ENCODE measurements at regions not wholly inside any gene's neighbourhood (a gene's known extent, or its start where the extent isn't known, plus 50 kb on each side); places are given as distances from the start of the nearest gene placed in this dataset.

DNA sequence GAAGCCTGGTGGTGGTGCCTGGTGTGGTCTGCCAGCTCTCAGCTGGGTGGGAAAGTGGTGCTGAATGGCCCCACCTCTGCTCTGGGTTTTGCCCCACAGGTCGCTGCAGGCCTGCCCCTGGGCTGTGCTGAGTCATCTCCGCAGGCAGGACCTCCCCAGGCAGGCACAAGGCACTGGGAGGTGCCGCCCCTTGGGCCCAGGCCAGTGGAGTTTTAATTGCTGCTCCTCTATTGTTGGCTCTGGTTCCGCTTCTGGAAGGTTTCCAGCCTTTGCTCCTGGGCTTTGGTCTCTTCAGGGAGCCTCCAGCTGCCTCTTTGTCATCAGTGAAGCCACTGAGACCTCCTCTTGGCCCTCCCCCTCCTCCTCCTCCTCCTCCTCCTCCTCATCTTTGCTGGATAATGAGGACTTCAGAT is 180.3 kb upstream of the GRB10 start:
- peak; percentile 92 for DNase-seq

DNA sequence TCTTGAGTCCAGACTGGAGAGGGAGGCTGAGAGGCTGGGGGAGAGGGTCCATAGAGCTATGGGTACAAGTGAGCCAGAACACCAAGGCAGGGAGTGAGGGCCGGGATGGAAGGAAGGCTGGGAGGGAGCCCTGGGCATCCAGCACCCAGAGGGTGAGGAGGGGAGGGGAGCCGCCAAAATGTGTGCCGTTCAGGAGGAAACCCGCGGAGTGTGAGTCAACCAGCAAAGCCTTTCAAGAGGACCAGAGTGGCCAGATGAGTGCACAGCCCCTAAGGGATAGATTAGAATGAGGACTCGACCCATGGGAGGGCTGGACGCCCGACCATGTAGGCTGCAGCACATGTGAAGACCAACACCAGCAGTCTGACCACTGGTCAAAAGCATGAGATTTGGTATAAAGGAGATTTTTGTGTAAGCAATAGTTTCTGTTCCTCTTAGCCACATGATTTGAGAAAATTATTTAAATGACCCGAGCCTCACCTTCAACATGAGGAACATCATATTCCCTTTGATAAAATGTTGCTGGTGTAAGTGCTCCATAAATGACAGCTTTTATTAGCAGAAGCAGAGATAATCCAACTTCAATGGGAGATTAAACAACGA is 179.7 kb upstream of the GRB10 start:
- no peak for DNase-seq

DNA sequence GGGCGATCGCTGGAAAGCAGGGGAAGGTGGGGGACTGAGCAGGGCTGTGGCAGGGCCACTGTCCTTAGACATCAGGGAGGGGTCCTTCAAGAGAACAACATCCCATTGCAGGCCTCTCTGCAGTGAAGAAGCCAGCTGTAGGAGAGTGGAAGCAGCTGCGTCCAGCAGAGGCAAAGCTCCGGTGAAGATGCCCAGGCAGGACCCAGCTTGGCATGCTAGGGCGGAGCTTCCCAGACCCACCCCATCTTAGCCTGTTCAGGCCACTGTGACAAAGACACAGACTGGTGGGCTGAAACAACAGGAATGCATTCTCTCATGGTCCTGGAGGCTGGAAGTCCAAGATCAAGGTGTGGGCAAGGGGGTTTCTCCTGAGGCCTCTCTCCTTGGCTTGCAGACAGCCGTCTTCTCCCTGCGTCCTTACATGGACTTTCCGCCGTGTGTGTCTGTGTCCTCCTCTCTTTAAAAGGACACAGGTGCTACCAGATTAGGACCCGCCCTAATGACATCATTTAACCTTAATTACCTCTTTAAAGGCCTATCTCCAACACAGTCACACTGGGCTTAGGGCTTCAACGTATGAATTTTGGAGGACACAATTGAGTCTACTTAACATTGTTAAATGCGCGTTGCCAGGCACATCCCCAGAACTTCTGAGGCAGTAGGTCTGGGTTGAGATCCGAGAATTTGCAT is 178.1 kb upstream of the GRB10 start:
- peak; percentile 16 for DNase-seq

DNA sequence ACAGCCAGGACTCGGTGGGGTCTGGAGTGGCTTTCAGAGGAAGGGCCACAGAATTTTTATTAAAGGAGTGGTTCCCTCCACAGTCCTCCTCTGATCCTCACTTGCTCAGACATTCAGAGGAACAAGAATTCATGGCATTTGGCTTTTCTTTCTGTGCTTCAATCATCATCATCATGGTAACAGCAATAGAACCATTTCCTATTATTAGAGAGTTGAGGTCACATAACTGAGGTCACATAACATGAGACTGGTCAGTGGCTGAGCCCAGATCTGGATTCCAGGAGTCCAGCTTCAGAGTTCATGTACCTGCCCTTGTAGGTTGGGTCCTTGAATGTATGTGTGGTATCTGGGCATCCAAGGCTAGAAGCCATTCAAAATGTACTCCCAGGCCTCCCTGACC is 177.3 kb upstream of the GRB10 start:
- no peak for DNase-seq

DNA sequence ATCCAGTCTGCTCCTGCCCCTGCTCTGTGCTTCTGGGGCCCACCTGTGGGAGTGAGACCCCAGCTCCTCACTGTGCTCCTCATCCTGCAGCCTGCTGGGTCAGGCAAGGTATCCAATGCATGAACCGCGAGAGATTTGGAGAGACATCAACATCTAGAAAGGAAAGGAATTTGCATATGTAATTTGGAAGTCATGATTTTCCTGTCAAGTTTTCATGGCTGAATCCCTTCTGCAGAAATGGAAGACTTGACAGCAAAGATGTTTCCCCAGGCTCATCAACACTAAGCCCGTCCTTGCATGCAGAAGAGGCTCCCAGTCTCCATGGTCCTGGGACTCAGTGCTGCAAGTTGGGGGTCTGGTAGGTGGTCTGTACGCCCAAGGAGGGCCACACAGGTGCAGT is 176.9 kb upstream of the GRB10 start:
- no peak for DNase-seq

DNA sequence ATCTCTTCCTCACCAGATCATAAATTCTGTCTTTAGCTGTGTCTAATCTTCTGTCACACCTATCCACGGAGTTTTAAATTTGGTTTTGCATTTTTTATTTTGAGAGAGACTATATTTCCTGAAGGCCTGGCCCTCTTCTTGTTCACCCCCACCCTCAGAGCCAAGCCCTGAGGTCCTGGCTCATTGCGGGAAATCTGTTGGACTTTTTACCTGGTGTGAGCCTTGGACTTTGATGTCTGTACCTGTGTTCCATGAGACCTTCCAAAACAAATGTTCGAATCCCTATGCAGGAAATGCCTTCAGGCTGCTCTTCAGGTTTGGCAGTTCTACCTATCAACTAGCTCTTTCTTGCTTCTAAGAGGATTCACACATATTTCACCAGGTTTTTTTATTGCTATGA is 175.2 kb upstream of the GRB10 start:
- DNase-seq, result no peak

DNA sequence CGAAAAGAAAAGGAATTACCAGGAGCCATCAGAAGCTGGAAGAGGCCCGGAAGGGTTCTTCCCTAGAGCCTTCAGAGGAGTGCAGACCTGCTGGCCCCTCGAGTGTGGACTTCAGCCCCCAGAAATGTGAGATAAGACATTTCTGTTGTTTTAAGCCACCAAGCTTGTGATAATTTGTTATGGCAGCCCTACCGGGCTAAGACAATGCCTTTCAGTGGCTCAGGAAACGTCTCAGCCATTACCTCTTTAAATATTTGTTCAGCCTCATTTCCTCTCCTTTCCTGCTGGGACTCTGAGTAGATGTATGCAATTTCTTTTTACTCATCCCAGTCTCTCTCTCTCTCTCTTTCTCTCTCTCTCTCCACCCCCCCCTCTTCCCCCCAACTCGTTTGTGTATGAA is 174.7 kb upstream of the GRB10 start:
- DNase-seq, result peak; percentile 28

DNA sequence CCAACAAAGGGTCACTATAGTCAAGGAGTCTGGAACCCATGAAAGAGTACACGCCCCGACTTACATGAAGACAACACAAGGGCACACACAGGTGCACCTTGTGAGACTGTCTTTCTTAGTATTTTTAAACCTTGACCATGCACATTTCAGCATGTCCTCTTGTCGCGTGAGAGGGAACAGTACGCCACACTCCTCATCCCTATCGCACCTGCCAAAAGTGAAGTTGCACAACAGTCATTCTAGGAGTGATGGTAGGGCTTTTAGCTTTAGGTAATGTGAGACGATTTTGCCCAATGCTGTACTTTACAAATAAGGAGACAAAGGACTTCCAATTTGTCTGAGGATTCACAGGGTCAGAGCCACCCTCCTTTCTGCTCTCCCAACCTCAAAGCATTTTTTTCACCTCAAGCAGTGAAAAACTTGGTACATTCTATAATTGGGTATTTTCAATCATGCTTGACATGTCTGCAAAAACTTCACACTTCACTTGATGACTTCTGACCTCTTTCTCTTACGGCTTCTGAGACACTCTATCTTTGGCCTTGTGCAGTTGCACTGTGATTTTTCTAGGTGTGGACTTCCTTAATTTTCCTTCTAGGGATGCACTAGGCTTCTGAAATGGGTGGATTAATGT is 173.9 kb upstream of the GRB10 start:
- DNase-seq, result no peak

DNA sequence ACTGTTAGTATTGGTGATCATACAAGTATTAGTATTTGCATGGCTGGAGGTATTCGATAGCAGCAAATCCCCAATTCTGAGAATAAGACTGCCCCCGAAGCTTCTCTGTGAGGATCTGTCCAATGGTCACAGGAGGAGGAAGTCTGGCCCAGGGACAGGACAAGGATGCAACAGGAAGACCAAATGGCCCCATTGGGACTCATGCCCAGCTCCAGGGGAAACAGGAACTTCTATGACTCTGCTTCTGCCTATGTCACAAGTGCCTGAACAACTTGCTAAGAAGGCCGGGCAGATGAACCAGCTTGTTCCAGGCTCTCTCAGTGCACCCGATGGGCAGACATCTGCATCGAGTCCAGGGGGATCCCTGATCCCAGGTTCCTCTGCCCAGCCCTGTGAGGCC is 172.0 kb upstream of the GRB10 start:
- no peak for DNase-seq

DNA sequence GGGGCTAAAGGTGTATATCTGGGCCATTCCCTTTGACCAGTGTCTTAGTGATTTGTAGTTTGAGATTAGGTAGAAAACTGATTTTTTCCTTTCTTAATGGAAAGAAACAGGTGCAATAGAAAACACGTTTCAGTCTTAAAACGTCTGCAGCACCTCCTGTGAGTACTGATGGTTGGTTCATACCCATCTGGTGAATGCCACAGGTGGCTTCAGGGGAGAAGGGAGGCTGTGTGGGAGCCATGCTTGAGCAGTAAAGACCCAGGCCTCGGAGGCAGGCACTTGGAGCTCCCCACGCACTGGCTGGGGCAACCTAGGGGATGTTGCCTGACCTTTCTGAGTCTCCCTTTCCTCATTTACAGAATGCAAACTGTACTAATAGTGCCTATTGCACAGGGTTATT is 171.5 kb upstream of the GRB10 start:
- DNase-seq, result no peak

DNA sequence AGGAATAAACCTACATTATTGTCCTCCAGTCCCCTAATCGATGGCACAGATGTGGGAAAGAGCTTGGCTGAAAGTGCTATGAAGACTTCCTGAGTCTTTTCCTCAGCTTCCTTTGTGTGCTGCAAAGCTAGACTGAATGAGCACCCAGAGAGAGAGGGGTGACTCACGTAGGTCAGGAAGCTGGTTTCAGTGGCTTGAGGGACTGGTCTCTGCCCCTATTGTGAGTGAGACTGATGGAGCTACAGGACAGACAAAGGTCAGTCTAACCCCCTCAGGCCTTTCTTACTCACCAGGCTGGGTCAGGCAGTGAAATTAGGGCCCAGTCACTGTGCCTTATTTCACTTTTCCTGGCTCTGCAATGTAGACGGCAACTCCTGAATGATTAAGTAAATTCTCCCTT is 171.1 kb upstream of the GRB10 start:
- no peak for DNase-seq

DNA sequence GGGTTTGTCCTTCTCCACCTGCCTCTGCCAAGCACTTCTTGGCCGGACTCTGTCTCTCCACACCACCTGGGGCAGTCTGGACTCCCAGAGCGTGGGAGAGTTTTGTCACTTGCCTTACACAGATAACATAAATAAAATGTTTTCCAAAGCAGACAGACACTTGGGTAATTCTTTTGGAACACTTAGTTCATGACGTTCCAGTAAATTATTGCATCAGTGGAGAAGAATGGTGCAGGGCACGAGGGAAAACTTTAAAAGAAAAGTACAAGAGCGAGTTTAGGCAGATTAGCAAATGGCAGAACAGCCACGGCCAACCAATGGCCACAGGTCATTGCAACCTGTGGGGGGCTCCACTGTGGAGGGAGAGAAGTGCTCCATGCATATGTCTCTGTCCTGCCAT is 170.6 kb upstream of the GRB10 start:
- DNase-seq, result no peak

DNA sequence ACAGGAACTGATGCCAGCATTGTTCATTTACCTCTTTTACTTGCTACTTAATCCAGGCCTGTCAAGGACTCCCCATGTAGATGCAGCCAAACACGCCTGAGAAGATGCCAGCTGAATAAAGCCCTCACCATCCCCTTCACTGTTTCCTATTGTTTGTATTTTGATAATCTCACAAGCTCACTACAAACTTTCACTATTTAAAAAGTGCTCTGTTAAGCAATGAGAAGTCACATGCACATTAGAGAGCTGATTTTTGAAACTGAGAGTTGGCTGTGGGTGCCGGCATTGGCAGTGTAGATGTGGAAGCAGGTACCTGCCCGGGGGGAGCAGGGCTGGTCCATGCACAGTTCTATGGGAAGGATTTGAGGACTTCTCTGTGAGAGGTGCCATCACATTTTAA is 169.8 kb upstream of the GRB10 start:
- DNase-seq, result no peak

DNA sequence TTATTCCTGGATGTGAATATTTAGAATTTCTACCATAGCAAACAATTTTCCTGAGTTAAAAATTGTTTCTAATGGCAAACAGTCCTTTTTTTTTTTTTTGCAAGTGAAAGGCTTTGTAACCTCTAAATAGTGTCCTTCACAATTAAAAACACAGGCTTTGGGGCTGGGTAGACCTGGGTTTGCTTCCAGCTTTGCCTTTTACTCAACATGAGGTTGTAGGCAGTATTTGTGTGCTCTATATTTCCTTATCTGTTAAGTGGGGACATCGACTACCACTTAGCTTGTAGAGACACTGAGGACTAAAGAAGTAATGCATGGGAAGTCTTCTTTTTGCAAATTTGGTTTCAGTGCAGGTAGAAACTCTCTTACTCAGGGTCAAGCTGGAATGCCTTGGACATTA is 169.4 kb upstream of the GRB10 start:
- DNase-seq, result no peak

DNA sequence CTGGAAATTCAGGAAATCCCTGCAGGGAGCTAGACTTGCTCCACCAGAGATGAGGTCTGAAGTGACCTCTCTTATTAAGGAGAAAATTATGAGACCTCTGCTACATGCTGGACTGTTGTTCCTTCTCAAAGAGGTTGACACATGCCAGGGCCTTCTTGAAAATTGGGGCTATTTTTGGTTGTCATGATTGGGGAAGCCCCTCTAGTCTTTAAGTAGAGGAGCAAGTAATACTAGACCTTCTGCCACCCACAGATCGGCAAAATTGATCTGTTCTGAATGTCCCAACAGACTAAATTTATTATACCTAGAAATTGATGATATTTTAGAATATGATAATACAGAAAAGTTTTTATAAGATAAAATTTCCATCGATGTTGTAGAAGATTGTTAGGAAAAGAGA is 160.8 kb upstream of the GRB10 start:
- DNase-seq, result no peak

DNA sequence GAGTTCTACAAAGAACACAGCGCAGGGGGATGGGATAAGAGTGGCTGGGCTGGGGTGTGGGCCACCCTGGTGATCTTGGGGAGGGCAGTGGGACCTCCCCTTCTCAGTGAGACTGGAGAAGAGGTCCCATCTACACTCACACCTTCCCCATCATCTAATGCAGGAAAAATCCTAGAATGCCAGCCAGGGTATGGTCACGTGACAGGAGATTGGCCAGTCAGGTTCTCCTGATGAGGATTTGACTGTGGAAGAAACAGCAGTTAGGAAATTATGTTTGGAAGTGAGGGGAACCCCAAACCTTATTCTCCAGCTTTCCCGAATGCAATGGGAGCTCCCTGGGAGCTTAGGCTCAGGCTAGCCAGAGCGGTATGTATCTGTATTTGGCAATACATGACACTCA is 158.8 kb upstream of the GRB10 start:
- DNase-seq, result no peak

DNA sequence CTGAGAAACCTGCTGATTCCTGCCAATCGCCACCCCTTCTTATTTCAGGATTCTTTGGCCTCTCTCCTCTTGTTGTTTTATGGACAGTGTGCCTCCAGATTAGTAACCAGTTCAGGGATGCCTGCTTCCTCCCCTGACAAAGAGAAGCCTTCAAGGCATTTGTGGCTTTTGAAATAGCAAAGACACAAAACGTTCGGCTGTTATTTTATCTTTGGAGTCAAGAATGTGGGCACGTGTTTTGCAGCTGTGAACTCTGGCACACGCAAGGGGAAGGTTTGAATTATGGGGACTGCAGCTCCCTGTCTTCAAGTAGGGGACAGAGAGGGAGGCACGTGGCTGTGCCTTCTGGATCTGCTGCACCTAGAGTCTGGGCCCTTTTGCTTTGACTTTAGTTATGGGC is 157.9 kb upstream of the GRB10 start:
- no peak for DNase-seq

DNA sequence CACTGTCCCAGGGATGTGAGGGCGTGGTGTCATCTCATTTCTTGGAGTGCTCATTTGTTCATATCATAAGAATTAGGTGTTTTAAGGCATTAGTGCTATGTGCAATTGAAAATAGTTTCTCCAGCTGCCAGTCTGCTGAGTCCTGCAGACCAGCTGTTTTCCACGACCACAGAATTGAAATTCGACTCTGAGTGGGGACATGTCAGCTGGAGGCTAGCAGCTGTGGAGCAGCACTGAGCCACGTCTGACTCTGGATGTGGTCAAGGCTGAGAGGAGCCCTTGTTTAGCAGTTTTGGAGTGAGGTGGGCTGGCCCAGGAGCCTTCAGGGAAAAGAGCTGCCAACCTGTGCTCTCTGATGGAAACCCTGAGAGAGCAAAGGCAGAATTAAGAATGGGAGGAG is 156.3 kb upstream of the GRB10 start:
- no peak for DNase-seq

DNA sequence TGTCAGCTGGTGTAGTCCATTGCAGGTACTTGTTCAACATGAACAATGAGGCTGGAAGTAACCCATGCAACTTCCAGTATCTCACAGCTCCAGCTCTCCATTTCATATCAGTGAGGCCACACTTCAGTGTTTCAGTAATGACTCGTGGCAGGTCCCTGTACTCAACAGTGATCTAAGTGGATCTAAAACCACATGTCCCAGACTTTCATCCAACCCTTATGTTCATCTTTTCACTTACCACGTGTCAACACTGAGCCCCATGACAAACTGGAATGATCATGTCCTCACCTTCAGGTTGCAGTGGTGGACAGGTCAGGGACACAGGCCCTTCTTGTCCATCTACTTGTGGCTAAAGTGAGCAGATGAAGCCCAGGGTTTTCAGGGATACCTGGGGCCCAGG is 155.0 kb upstream of the GRB10 start:
- no peak for DNase-seq

DNA sequence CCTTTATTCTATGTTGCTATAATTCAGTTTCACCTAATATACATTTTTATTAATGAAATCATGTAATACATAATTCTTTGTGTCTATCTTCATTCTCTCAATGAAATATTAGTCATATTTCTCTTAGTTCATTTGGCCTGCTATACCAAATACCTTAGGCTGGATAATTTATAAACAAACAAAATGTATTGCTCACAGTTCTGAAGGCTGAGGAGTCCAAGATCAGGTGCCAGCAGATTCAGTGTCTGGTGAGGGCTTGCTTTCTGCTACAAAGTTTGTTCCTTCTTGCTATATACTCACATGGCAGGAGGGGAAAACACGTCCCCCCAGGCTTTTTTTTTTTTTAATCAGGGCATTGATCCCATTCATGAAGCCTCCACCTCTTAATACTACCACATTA is 143.4 kb upstream of the GRB10 start:
- no peak for DNase-seq

DNA sequence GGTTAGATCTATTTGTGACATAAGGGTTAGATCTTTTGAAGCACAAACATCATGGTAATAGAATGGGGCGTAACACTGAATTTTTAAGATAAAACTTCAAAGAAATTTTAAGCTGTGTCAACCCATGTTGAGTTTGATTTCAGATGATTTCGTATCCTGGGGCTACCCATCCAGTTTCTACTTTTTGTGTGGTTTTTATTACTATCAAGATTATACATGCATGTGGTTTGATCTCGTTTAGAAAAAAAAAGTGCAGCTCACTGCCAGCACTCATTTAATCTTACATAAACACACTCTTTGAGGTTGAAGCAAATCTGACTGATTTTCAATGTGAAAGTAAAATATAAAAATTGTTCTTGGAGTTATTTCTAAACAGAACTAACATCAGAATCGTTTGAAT is 140.8 kb upstream of the GRB10 start:
- no peak for DNase-seq

DNA sequence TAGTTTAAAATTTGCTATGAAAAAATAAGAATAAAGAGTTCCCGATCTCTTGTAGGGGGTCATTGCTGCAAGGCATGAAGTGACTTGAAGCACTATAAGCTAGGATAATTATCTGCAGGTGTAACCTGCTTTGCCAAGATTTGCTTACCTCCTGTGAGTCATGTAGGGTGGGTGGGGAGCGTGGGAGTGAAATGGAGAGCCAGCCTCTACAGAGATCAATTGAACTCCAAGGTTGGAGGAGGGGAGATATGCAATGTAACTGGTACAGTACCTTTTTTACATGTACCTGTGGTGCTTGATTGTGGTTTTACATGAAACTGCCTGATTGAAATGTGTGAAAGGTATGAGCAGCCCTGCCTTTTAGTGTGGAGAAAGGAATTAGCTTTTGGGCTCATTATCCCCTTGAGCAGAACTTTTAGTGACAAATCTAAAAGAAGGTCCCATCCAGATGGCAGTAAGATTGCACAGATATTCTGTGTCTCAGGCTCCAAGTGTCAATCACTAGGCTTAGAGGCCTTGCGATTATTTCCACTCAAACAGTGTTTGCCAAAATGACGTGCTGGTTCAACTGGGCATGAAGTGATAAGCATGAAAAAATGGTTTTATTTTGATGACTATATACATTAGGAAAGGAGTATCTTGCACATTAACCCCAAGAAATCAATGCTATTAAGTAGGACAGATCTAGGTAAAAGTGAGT is 138.6 kb upstream of the GRB10 start:
- no peak for DNase-seq

DNA sequence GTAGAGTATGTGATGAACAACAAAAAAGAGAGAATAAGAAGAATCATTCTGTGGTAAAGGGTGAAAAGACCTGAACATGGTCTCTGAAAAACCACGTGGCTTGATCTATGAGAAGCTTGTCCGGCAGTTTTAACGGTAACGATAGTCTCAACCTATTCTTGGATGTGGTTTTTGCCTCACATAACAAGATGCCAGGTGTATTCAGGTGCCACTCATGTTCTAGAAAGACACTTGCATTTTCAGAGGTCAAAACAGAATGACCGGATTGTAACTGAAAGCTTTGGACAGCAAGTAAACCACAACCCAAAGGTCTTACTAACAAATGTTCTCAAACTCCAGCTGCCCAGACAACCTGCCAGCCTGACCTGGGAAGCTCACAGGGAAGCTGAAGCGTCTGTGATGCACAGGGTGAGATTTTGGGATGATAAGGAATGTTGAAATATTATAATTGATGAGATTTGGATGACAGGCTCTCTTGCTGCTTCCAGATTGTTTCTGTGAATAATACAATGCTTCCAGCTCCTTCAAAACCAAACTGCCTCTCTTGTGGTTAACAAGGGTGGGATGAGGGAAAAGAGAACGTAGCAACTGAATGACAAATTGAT is 137.4 kb upstream of the GRB10 start:
- no peak for DNase-seq

DNA sequence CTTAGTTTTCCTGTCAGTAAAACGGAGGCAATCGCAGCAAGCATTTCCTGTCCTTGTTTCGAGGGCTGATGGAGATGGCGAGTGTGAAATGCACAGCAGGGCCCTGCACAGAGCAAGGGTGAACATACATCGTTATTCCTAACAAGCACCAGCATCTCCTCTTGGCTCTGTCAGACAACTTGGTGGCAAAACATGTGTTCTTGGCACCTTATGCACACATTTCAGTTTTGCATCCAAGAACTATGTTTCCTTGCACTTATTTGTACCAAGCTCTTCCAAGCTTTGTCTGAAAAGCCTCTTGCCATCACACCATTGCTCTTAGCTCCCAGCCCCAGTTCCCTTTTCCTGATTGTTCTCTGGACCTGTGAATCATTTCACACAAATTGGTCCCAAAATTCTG is 132.9 kb upstream of the GRB10 start:
- no peak for DNase-seq

All from DMS153 (cell line).